Loucy (cell line): ENCODE measurements at regions not wholly inside any gene's neighbourhood (a gene's known extent, or its start where the extent isn't known, plus 50 kb on each side); places are given as distances from the start of the nearest gene placed in this dataset.

Experiments
- H2AFZ ChIP-seq: fragments of 200-600 bp; sonication (generic); 2 replicates; pipeline ENCODE4 v1.6.0; 2016; ENCODE audit warnings: antibody characterized with exemption, mild to moderate bottlenecking, low read length, moderate library complexity
- H3F3A ChIP-seq: fragments of 200-600 bp; 2 replicates; pipeline ENCODE4 v1.6.0; 2016; ENCODE audit warnings: antibody characterized with exemption, low read depth, mild to moderate bottlenecking
- H3K27me3 ChIP-seq: fragments of 200-600 bp; sonication (generic); 2 replicates; pipeline ENCODE4 v1.6.1; 2014; ENCODE audit warnings: low read length, mild to moderate bottlenecking; ENCODE audit not compliant: insufficient read depth, poor library complexity, severe bottlenecking
- H3K36me3 ChIP-seq: fragments of 200-600 bp; sonication (generic); 2 replicates; pipeline ENCODE4 v1.6.1; 2016; ENCODE audit warnings: low read length; ENCODE audit not compliant: insufficient read depth
- H3K4me1 ChIP-seq: fragments of 200-600 bp; sonication (generic); 2 replicates; pipeline ENCODE4 v1.5.1; 2014; ENCODE audit warnings: low read length, mild to moderate bottlenecking; ENCODE audit not compliant: insufficient read depth, poor library complexity, severe bottlenecking
- H3K4me2 ChIP-seq: fragments of 200-600 bp; sonication (generic); 2 replicates; pipeline ENCODE4 v1.6.0; 2014; ENCODE audit warnings: antibody characterized with exemption, low read length, low read depth, mild to moderate bottlenecking; ENCODE audit not compliant: poor library complexity, severe bottlenecking
- H3K4me3 ChIP-seq: fragments of 200-600 bp; sonication (generic); 2 replicates; pipeline ENCODE4 v1.5.1; 2014; ENCODE audit warnings: low read length, mild to moderate bottlenecking, mixed read lengths; ENCODE audit not compliant: poor library complexity, severe bottlenecking
- H3K79me2 ChIP-seq: fragments of 200-600 bp; sonication (generic); 2 replicates; pipeline ENCODE4 v1.6.1; 2014; ENCODE audit warnings: low read length; ENCODE audit not compliant: insufficient read depth
- H3K9ac ChIP-seq: fragments of 200-600 bp; sonication (generic); 2 replicates; pipeline ENCODE4 v1.6.0; 2014; ENCODE audit warnings: mild to moderate bottlenecking, low read depth, low read length, moderate library complexity; ENCODE audit not compliant: poor library complexity, severe bottlenecking
- H3K9me2 ChIP-seq: fragments of 200-600 bp; sonication (generic); replicated peaks from 2 replicates; pipeline ENCODE4 v1.6.1; 2016; ENCODE audit warnings: low read depth, low read length, mixed read lengths
- H3K9me3 ChIP-seq: fragments of 200-600 bp; sonication (generic); 2 replicates; pipeline ENCODE4 v1.6.1; 2014; ENCODE audit warnings: mild to moderate bottlenecking, antibody characterized with exemption, low read length, low read depth; ENCODE audit not compliant: insufficient read depth
- H4K20me1 ChIP-seq: fragments of 200-600 bp; sonication (generic); 2 replicates; pipeline ENCODE4 v1.6.0; 2014; ENCODE audit warnings: antibody characterized with exemption, low read length, mild to moderate bottlenecking; ENCODE audit not compliant: insufficient read depth, poor library complexity, severe bottlenecking
- EZH2phosphoT487 ChIP-seq: fragments of 200-600 bp; IDR thresholded peaks from 2 replicates; pipeline ENCODE4 v1.6.1; 2018; ENCODE audit warnings: antibody characterized with exemption, mild to moderate bottlenecking, moderate library complexity, borderline replicate concordance
- TF ChIP-seq, protein P1 (sequence below): fragments of 200-600 bp; sonication (generic); conservative IDR thresholded peaks from 2 replicates; pipeline ENCODE4 v1.5.1; 2014; ENCODE audit warnings: mild to moderate bottlenecking, antibody characterized with exemption, low read length

DNA sequence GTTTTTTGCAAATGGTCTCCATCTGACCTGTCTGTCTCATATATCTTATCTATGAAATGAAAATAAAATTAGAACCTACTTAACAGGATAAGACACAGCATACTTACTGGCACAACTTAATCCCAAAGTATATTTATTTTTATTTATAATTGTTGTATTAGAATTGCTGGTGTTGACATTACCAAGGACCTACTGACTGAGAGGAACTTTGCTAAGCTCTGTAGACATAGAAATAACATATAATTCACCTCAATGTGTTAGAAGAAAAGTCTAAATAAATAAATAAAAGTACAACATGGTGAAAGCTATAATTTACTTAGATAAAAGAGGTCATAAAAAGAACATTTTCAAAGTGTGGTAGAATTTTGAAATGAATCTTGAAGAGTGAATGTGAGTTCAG lies 1650.5 kb upstream of the NUDT12 start:
- Histone ChIP-seq H3F3A (no peaks in the 10 kb centered on the region), H4K20me1 (no peaks in the 10 kb centered on the region), H3K79me2 (no peaks in the 10 kb centered on the region), H3K9ac (no peak overlapping the region), H2AFZ (no peak overlapping the region), H3K36me3 (no peaks in the 10 kb centered on the region), H3K9me2 (no peaks in the 10 kb centered on the region), H3K4me1 (no peaks in the 10 kb centered on the region), H3K4me3 (no peak overlapping the region), H3K9me3 (no peaks in the 10 kb centered on the region), H3K4me2 (no peak overlapping the region), H3K27me3 (no peaks in the 10 kb centered on the region)
- TF ChIP-seq EZH2phosphoT487: no peak
- TF ChIP-seq, protein P1, sequence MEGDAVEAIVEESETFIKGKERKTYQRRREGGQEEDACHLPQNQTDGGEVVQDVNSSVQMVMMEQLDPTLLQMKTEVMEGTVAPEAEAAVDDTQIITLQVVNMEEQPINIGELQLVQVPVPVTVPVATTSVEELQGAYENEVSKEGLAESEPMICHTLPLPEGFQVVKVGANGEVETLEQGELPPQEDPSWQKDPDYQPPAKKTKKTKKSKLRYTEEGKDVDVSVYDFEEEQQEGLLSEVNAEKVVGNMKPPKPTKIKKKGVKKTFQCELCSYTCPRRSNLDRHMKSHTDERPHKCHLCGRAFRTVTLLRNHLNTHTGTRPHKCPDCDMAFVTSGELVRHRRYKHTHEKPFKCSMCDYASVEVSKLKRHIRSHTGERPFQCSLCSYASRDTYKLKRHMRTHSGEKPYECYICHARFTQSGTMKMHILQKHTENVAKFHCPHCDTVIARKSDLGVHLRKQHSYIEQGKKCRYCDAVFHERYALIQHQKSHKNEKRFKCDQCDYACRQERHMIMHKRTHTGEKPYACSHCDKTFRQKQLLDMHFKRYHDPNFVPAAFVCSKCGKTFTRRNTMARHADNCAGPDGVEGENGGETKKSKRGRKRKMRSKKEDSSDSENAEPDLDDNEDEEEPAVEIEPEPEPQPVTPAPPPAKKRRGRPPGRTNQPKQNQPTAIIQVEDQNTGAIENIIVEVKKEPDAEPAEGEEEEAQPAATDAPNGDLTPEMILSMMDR: no peak

DNA sequence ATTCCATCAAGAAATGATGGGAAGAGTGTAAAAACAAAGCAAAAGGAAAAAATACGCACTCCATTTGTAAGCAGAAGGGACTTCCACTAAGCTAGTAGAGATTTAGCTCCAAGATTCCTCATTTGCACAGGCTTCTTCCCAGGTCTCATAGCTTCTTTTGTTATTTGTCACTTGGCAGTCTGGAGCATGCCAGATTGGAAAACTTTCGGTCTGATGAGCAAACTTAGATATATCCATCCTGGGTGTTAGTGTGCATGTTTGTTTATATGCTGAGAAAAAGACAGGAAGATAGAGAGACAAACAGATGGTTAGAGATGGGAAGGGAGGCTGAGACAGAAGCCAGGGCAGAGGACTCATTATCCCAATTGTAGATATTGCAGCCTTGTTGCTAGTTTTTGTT lies 1644.5 kb upstream of the NUDT12 start:
- Histone ChIP-seq H2AFZ (no peak overlapping the region), H3K4me2 (no peak overlapping the region), H3F3A (no peaks in the 10 kb centered on the region), H3K9me3 (no peaks in the 10 kb centered on the region), H3K9ac (no peak overlapping the region), H3K4me3 (no peak overlapping the region), H3K4me1 (no peaks in the 10 kb centered on the region), H3K79me2 (no peaks in the 10 kb centered on the region), H4K20me1 (no peaks in the 10 kb centered on the region), H3K27me3 (no peaks in the 10 kb centered on the region), H3K9me2 (no peaks in the 10 kb centered on the region), H3K36me3 (no peaks in the 10 kb centered on the region)
- TF ChIP-seq, protein P1: no peak
- TF ChIP-seq EZH2phosphoT487: no peak

DNA sequence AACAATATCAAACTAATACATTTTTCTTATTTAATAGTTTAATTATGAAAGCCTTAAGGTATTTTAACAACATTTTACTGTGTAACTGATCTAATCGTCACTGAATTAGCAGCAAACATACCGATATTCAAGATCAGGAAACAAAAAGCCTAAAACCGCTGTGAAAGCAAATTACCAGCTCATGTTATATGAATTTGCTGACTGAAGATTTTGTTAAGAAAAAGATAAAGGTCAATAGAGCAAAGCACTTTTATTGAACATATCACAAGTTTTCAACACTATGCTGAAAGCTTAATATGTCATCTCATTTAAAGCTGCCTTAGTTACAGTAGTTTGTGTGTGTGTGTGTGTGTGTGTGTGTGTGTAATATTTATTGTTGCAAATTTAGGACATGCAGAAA lies 1634.9 kb upstream of the NUDT12 start:
- no peaks in the 10 kb centered on the region for H3K79me2 ChIP-seq
- H3F3A ChIP-seq: no peaks in the 10 kb centered on the region
- H3K9ac ChIP-seq: no peak overlapping the region
- no peaks in the 10 kb centered on the region for H3K9me3 ChIP-seq
- no peaks in the 10 kb centered on the region for H3K4me1 ChIP-seq
- H2AFZ ChIP-seq: no peak overlapping the region
- no peaks in the 10 kb centered on the region for H3K27me3 ChIP-seq
- H3K4me3 ChIP-seq: no peak overlapping the region
- no peaks in the 10 kb centered on the region for H3K9me2 ChIP-seq
- no peak overlapping the region for H3K4me2 ChIP-seq
- TF ChIP-seq, protein P1: no peak
- TF ChIP-seq EZH2phosphoT487: no peak
- H3K36me3 ChIP-seq: no peaks in the 10 kb centered on the region
- no peaks in the 10 kb centered on the region for H4K20me1 ChIP-seq
